SH-SY5Y (cell line): ENCODE measurements at regions not wholly inside any gene's neighbourhood (a gene's known extent, or its start where the extent isn't known, plus 50 kb on each side); places are given as distances from the start of the nearest gene placed in this dataset.

Experiments used
- GATA2 ChIP-seq: IDR thresholded peaks from 2 replicates; pipeline ENCODE4 v1.6.1; 2011; ENCODE audit warnings: mild to moderate bottlenecking, low read depth, low read length
- GATA3 ChIP-seq: IDR thresholded peaks from 2 replicates; pipeline ENCODE4 v1.6.1; 2011; ENCODE audit warnings: low read depth, mild to moderate bottlenecking, low read length, moderate library complexity

- TF ChIP-seq GATA2 (no peak), GATA3 (no peak)
Observed at GRCh38 chr14:86331341-86331740, 801.4 kb downstream of the FLRT2 start.
